Retinal pigment epithelial cell (primary cell): ENCODE measurements at regions not wholly inside any gene's neighbourhood (a gene's known extent, or its start where the extent isn't known, plus 50 kb on each side); places are given as distances from the start of the nearest gene placed in this dataset.
A peak's percentile ranks its signal among the peaks of the same experiment; 100 is the strongest.
"Not testable (repeated sequence)": the region's sequence is repeated elsewhere in the genome, so short reads cannot be mapped to it uniquely, and the experiment has no call there.

Experiments used
- DNase-seq: peaks from one replicate; pipeline ENCODE4 v3.0.0-alpha.2; 2010; ENCODE audit warnings: low read depth
- H3K4me3 ChIP-seq: 2 replicates; pipeline ENCODE4 v1.5.1; 2011; ENCODE audit warnings: mild to moderate bottlenecking, low read length, control low read depth, moderate library complexity
- CTCF ChIP-seq: conservative IDR thresholded peaks from 2 replicates; pipeline ENCODE4 v1.5.1; 2011; ENCODE audit warnings: low read depth, low read length, control low read depth, inconsistent platforms

GRCh38 chr3:27641271-27641800 lies 80.8 kb downstream of the EOMES start:
- no peak for DNase-seq
- no peak for TF ChIP-seq CTCF
- H3K4me3 ChIP-seq: no peak overlapping the region

GRCh38 chr3:27639271-27639670 lies 82.9 kb downstream of the EOMES start:
- no peak for DNase-seq
- no peak overlapping the region for H3K4me3 ChIP-seq
- no peak for TF ChIP-seq CTCF

DNA sequence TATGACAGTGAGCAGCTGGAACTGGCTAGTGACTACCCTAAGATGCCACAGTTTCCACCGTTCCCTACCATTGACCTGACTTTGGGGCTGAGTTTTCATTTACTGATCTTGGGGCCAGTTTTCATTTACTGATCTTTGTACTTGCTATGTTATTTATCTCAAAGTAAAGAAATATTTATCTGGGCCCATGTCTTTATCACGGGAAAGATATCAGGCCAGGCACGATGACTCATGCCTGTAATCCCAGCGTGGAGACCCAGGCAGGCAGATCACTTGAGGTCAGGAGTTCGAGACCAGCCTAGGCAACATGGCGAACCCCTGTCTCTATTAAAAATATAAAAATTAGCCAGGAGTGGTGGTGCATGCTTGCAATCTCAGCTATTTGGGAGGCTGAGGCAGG lies 83.5 kb downstream of the EOMES start:
- no peak overlapping the region for H3K4me3 ChIP-seq
- no peak for TF ChIP-seq CTCF
- DNase-seq: no peak

DNA sequence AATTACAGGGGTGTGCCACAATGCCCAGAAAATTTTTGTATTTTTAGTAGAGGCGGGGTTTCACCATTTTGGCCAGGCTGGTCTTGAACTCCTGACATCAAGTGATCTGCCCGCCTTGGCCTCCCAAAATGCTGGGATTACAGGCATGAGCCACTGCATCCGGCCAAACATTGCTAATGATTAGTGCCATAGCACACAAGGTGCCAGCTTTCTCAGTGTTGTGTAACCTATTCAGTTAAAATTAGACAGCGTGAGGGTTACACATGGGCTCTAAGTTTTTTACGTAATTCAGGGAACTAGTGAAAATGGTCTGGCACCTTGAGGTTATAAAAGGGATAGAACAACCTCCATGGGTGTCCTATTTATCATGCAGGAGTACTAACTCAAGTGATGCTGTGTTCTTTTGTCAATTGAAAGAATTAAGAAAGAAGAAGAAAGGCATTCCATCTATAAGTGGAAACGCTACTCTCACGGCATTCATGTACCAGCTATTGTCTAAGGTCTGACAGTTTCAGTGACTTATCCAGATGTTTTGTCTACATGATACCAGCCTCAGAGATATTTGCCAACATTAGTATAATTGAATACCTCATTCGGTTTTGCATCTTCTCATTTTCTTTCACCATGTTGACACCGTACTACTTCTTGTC lies 84.7 kb downstream of the EOMES start:
- DNase-seq: no peak
- TF ChIP-seq CTCF: no peak
- H3K4me3 ChIP-seq: no peak overlapping the region

GRCh38 chr3:27635006-27635405 lies 87.1 kb downstream of the EOMES start:
- DNase-seq, H3K4me3 ChIP-seq: not testable (repeated sequence)

- H3K4me3 ChIP-seq: peak overlapping the region; percentile 61
- no peak for TF ChIP-seq CTCF
- DNase-seq: peak; percentile 2
Observed at GRCh38 chr3:27633224-27633545, 88.9 kb downstream of the EOMES start.

DNA sequence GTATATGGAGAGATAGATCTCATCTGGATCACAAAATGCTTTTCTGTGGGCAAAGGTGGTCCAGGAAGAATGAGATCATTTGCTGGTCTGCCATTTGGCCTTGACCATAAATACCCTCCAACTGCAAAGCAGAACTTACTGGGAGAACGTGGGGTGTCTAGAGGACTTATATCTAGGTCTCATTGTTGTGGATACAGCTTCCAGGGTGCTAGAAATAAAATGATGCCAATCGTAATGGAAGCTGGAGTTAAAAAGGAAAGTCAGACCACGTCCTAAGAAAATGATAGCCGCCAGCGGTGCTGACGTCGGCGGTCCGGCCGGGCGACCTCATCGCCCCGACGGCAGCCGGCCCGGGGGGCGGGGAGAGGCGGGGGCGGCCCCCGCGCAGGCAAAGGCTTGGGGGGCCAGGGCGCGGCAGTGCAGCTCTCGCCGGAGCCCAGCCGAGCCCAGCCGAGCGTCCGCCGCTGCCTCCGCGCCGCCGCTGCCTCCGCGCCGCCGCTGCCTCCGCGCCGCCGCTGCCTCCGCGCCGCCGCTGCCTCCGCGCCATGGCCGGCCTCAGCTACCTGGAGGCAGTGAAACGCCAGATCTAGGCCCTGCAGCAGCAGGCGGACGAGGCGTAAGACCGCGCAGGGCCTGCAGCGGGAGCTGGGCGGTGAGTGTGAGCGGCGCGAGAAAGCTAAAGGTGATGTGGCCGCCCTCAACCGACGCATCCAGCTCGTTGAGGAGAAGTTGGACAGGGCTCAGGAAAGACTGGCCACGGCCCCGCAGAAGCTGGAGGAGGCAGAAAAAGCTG lies 89.5 kb downstream of the EOMES start:
- H3K4me3 ChIP-seq: peak overlapping the region; percentile 61
- TF ChIP-seq CTCF: no peak
- peak; percentile 26 for DNase-seq
